A549 (cell line): ENCODE measurements at regions not wholly inside any gene's neighbourhood (a gene's known extent, or its start where the extent isn't known, plus 50 kb on each side); places are given as distances from the start of the nearest gene placed in this dataset.

Source experiments
- ATAC-seq, 2 experiments: fragments of 200-7000 bp in 1 of 2; fragments of >200 bp in 1 of 2; cut with Nextera tagmentation in 1 of 2; cut with Tn5 transposase in 1 of 2; 3 replicates each; pipeline versions ENCODE4 v1.8.0 to v1.9.1; 2018 to 2020; ENCODE audit warnings: mild to moderate bottlenecking in 1 of 2, moderate library complexity in 1 of 2
- CTCF ChIA-PET: fragments of 300-600 bp; sonication (Branson Sonifier 250); formaldehyde crosslinking; extraction: SDS; loops from one replicate; lab custom pipeline; 2021; ENCODE audit warnings: antibody characterized with exemption, inconsistent platforms; lab: Yijun Ruan, JAX
- POLR2A ChIA-PET: fragments of 350-600 bp; formaldehyde crosslinking; extraction: SDS; loops from one replicate; lab custom pipeline; 2021; ENCODE audit warnings: antibody characterized with exemption, inconsistent platforms; lab: Yijun Ruan, JAX
- DNase-seq, 2 experiments: peaks; one replicate each; pipeline versions ENCODE4 v3.0.0 to v3.0.0-alpha.2; 2011 to 2016; ENCODE audit warnings: low read depth in 1 of 2, low spot score in 1 of 2
- FAIRE-seq: peaks from 2 replicates; lab custom pipeline; 2011; peaks lifted over from hg19 to GRCh38; lab: Jason Lieb, UNC
- H3K27ac ChIP-seq, 2 experiments: fragments of >200 bp; sonication (Bioruptor Twin); formaldehyde crosslinking; 3 replicates each; pipeline ENCODE4 v1.5.1; 2016 to 2017
- H3K4me1 ChIP-seq: fragments of >200 bp; sonication (Bioruptor Twin); formaldehyde crosslinking; 3 replicates; pipeline ENCODE4 v1.6.1; 2016
- H3K4me2 ChIP-seq: fragments of >200 bp; sonication (Bioruptor Twin); formaldehyde crosslinking; 3 replicates; pipeline ENCODE4 v1.6.1; 2016
- H3K4me3 ChIP-seq: fragments of >200 bp; sonication (Bioruptor Twin); formaldehyde crosslinking; 3 replicates; pipeline ENCODE4 v1.5.1; 2016
- H3K9me3 ChIP-seq: fragments of >200 bp; sonication (Bioruptor Twin); formaldehyde crosslinking; 3 replicates; pipeline ENCODE4 v1.6.1; 2016
- ATOH8 ChIP-seq: fragments of 250-450 bp; sonication (Bioruptor Pico); IDR thresholded peaks from 2 replicates; pipeline ENCODE4 v1.5.0; 2020; ENCODE audit warnings: low read depth, mild to moderate bottlenecking, moderate library complexity
- BCL3 ChIP-seq: fragments of >200 bp; sonication (Bioruptor Twin); formaldehyde crosslinking; IDR thresholded peaks from 3 replicates; pipeline ENCODE4 v1.6.1; 2016
- BHLHE40 ChIP-seq: IDR thresholded peaks from 2 replicates; pipeline ENCODE4 v1.6.1; 2012; ENCODE audit warnings: low read depth, low read length, inconsistent platforms
- CBX8 ChIP-seq: fragments of 200-600 bp; sonication (generic); IDR thresholded peaks from 2 replicates; pipeline ENCODE4 v1.6.1; 2016
- CHD2 ChIP-seq: fragments of 150-350 bp; IDR thresholded peaks from 2 replicates; pipeline ENCODE4 v1.6.1; 2014; ENCODE audit warnings: low read length; ENCODE audit not compliant: partially characterized antibody
- FOSB ChIP-seq: fragments of 250-450 bp; sonication (Bioruptor Pico); IDR thresholded peaks from 2 replicates; pipeline ENCODE4 v1.5.0; 2020; ENCODE audit warnings: mild to moderate bottlenecking, moderate library complexity
- FOXS1 ChIP-seq: fragments of 250-450 bp; sonication (Bioruptor Pico); IDR thresholded peaks from 2 replicates; pipeline ENCODE4 v1.5.0; 2020; ENCODE audit warnings: mild to moderate bottlenecking, moderate library complexity
- HDAC2 ChIP-seq: fragments of 200-600 bp; sonication (generic); IDR thresholded peaks from 2 replicates; pipeline ENCODE4 v1.6.1; 2016
- HEYL ChIP-seq: fragments of 250-450 bp; sonication (Bioruptor Pico); IDR thresholded peaks from 2 replicates; pipeline ENCODE4 v1.8.0; 2021; ENCODE audit warnings: mild to moderate bottlenecking, moderate library complexity
- HMGXB4 ChIP-seq: fragments of 250-450 bp; sonication (Bioruptor Pico); IDR thresholded peaks from 2 replicates; pipeline ENCODE4 v1.5.0; 2021; ENCODE audit warnings: mild to moderate bottlenecking, moderate library complexity, borderline replicate concordance
- HOXB5 ChIP-seq: fragments of 250-450 bp; sonication (Bioruptor Pico); IDR thresholded peaks from 2 replicates; pipeline ENCODE4 v1.5.0; 2020; ENCODE audit warnings: mild to moderate bottlenecking, moderate library complexity
- KDM1A ChIP-seq: fragments of 200-600 bp; sonication (generic); IDR thresholded peaks from 2 replicates; pipeline ENCODE4 v1.6.1; 2016; ENCODE audit warnings: low read depth, mild to moderate bottlenecking
- MAFK ChIP-seq: fragments of 450-650 bp; IDR thresholded peaks from 2 replicates; pipeline ENCODE4 v1.6.1; 2014; ENCODE audit not compliant: partially characterized antibody
- NFE2L2 ChIP-seq: fragments of 150-350 bp; conservative IDR thresholded peaks from 2 replicates; pipeline ENCODE4 v1.6.1; 2014; ENCODE audit warnings: low read length
- NPAS2 ChIP-seq: fragments of 250-450 bp; sonication (Bioruptor Pico); IDR thresholded peaks from 2 replicates; pipeline ENCODE4 v1.8.0; 2022; ENCODE audit warnings: mild to moderate bottlenecking, moderate library complexity, borderline replicate concordance
- NR3C1 ChIP-seq: fragments of >200 bp; sonication (Bioruptor Twin); formaldehyde crosslinking; IDR thresholded peaks from 3 replicates; pipeline ENCODE4 v1.6.1; 2017
- PBX3 ChIP-seq: IDR thresholded peaks from 2 replicates; pipeline ENCODE4 v1.6.1; 2012
- POLR2AphosphoS2 ChIP-seq: conservative IDR thresholded peaks from 2 replicates; pipeline ENCODE4 v1.6.1; 2012; ENCODE audit warnings: low read length, improper control_type of control experiment, inconsistent platforms
- RCOR1 ChIP-seq: fragments of 150-350 bp; IDR thresholded peaks from 2 replicates; pipeline ENCODE4 v1.6.1; 2014; ENCODE audit warnings: antibody characterized with exemption, low read length, low read depth
- REST ChIP-seq: fragments of 200-600 bp; sonication (generic); IDR thresholded peaks from 2 replicates; pipeline ENCODE4 v1.6.1; 2016; ENCODE audit warnings: antibody characterized with exemption, mild to moderate bottlenecking, moderate library complexity
- SREBF2 ChIP-seq: fragments of 450-650 bp; IDR thresholded peaks from 2 replicates; pipeline ENCODE4 v1.6.1; 2014; ENCODE audit warnings: mild to moderate bottlenecking, moderate library complexity
- TFCP2L1 ChIP-seq: fragments of 250-450 bp; sonication (Bioruptor Pico); IDR thresholded peaks from 2 replicates; pipeline ENCODE4 v1.5.0; 2021; ENCODE audit warnings: mild to moderate bottlenecking
- TP53 ChIP-seq: fragments of 250-450 bp; sonication (Bioruptor Pico); IDR thresholded peaks from 2 replicates; pipeline ENCODE4 v1.5.0; 2021; ENCODE audit warnings: mild to moderate bottlenecking, moderate library complexity
- USF2 ChIP-seq: fragments of 450-650 bp; IDR thresholded peaks from 2 replicates; pipeline ENCODE4 v1.6.1; 2014; ENCODE audit warnings: antibody characterized with exemption
- ZFP36 ChIP-seq: fragments of 450-650 bp; IDR thresholded peaks from 2 replicates; pipeline ENCODE4 v1.6.1; 2014; ENCODE audit warnings: borderline replicate concordance; ENCODE audit not compliant: partially characterized antibody
- ZNF302 ChIP-seq: fragments of 250-450 bp; sonication (Bioruptor Pico); IDR thresholded peaks from 2 replicates; pipeline ENCODE4 v1.9.0; 2021; ENCODE audit warnings: inconsistent platforms, mild to moderate bottlenecking, moderate library complexity
- ZSCAN20 ChIP-seq: fragments of 250-450 bp; sonication (Bioruptor Pico); IDR thresholded peaks from 2 replicates; pipeline ENCODE4 v1.8.0; 2022; ENCODE audit warnings: mild to moderate bottlenecking, moderate library complexity
- WGBS: methylation state at CpG from one replicate; pipeline ENCODE4 v1.1.6; 2017; ENCODE audit errors: missing lambda C conversion rate; 5-methylcytosine and 5-hydroxymethylcytosine counted together

GRCh38 chr2:196249171-196249570 lies 77.8 kb upstream of the STK17B start:
- DNase-seq (no peak), FAIRE-seq (no peak), ATAC-seq (no peak)
- no peak overlapping the region; a peak in 1 of 6 replicates for H3K27ac ChIP-seq
- ChIA-PET CTCF (interaction anchor here (1.0 to 1.1 kb wide), 2 partner anchors 26 to 171 kb away, joined by 3 to 4 read pairs; no protein-coding TSS in a partner anchor), POLR2A (interaction anchor here (0.8 kb wide), 1 partner anchor 10 kb away, joined by 4 read pairs; no protein-coding TSS in a partner anchor)
- no peak for TF ChIP-seq BCL3
- TF ChIP-seq HEYL (CRISPR knock-in tag) = no peak
- no peak for TF ChIP-seq HMGXB4
- TF ChIP-seq HDAC2 = no peak
- TF ChIP-seq CHD2 = no peak
- TF ChIP-seq RCOR1 = no peak
- TF ChIP-seq SREBF2 = no peak
- no peak for TF ChIP-seq NPAS2 (CRISPR knock-in tag)
- TF ChIP-seq ATOH8 (CRISPR knock-in tag) = no peak
- no peak for TF ChIP-seq CBX8
- TF ChIP-seq BHLHE40 = no peak
- no peak for TF ChIP-seq TP53 (CRISPR knock-in tag)
- TF ChIP-seq FOXS1 (CRISPR knock-in tag) = no peak
- TF ChIP-seq HOXB5 (CRISPR knock-in tag) = no peak
- TF ChIP-seq TFCP2L1 (CRISPR knock-in tag) = no peak
- no peak for TF ChIP-seq FOSB (CRISPR knock-in tag)
- TF ChIP-seq REST = no peak
- H3K4me3 ChIP-seq = no peak overlapping the region
- no peaks in the 10 kb centered on the region for H3K9me3 ChIP-seq
- peaks cover 21% of the 10 kb centered on the region; the same call in 2 of the 3 replicates for H3K4me1 ChIP-seq
- WGBS = 0% methylated on average over 1 of the region's 1 CpG
- no peak overlapping the region for H3K4me2 ChIP-seq

GRCh38 chr2:196249860-196250259 lies 78.5 kb upstream of the STK17B start:
- no peak overlapping the region for H3K4me3 ChIP-seq
- peak overlapping the region in 1 of 2 experiments; percentile 16; a peak in 1 of 6 replicates for H3K27ac ChIP-seq
- FAIRE-seq = no peak
- WGBS = 64% methylated on average over 3 of the region's 3 CpGs
- H3K4me2 ChIP-seq = no peak overlapping the region
- no peak for ATAC-seq
- POLR2A ChIA-PET = no interaction called here
- CTCF ChIA-PET = no interaction called here
- no peak for DNase-seq
- no peaks in the 10 kb centered on the region for H3K9me3 ChIP-seq
- peaks cover 21% of the 10 kb centered on the region; the same call in 2 of the 3 replicates for H3K4me1 ChIP-seq
- TF ChIP-seq MAFK = no peak
- no peak for TF ChIP-seq CBX8
- TF ChIP-seq POLR2AphosphoS2 = no peak
- TF ChIP-seq ZNF302 (CRISPR knock-in tag) = no peak
- no peak for TF ChIP-seq NFE2L2
- TF ChIP-seq USF2 = no peak
- TF ChIP-seq HDAC2 = no peak
- TF ChIP-seq ZFP36 = no peak
- no peak for TF ChIP-seq ZSCAN20 (CRISPR knock-in tag)
- TF ChIP-seq NR3C1 = no peak
- TF ChIP-seq PBX3 = no peak
- TF ChIP-seq KDM1A = no peak
- no peak for TF ChIP-seq HEYL (CRISPR knock-in tag)
